NCI-H146 treated with DMSO at 0.1 percent for 48 hours (cell line): ENCODE measurements at regions not wholly inside any gene's neighbourhood (a gene's known extent, or its start where the extent isn't known, plus 50 kb on each side); places are given as distances from the start of the nearest gene placed in this dataset.

Experiments used
- DNase-seq: peaks from one replicate; lab custom pipeline; 2025; ENCODE audit not compliant: unreplicated experiment; lab: John Stamatoyannopoulos, UW

- no peak for DNase-seq
Observed at GRCh38 chr13:99027661-99028425, 50.0 kb upstream of the DOCK9 start.

- DNase-seq, result no peak
Observed at GRCh38 chr13:99028890-99029289, 51.0 kb upstream of the DOCK9 start.

- DNase-seq, result no peak
Observed at GRCh38 chr13:99029576-99029975, 51.7 kb upstream of the DOCK9 start.

- no peak for DNase-seq
Observed at GRCh38 chr13:99030326-99030725, 52.5 kb upstream of the DOCK9 start.

GRCh38 chr13:99031832-99032231 lies 54.0 kb upstream of the DOCK9 start:
- DNase-seq, result no peak

GRCh38 chr13:99033814-99034213 lies 56.0 kb upstream of the DOCK9 start:
- DNase-seq, result peak; percentile 51

GRCh38 chr13:99034333-99035085 lies 56.6 kb upstream of the DOCK9 start:
- DNase-seq, result no peak

- DNase-seq, result no peak
Observed at GRCh38 chr13:99035715-99036114, 57.9 kb upstream of the DOCK9 start.

GRCh38 chr13:99037756-99038155 lies 59.9 kb upstream of the DOCK9 start:
- DNase-seq, result no peak

- DNase-seq, result no peak
Observed at GRCh38 chr13:99039718-99040280, 61.9 kb upstream of the DOCK9 start.

GRCh38 chr13:99040536-99041131 lies 62.8 kb upstream of the DOCK9 start:
- DNase-seq, result peak; percentile 74

GRCh38 chr13:99041337-99041736 lies 63.5 kb upstream of the DOCK9 start:
- no peak for DNase-seq

GRCh38 chr13:99041788-99042187 lies 63.9 kb upstream of the DOCK9 start:
- no peak for DNase-seq

GRCh38 chr13:99042521-99043250 lies 64.8 kb upstream of the DOCK9 start:
- no peak for DNase-seq

GRCh38 chr13:99043831-99044231 lies 66.0 kb upstream of the DOCK9 start:
- DNase-seq, result no peak

GRCh38 chr13:99044764-99045163 lies 66.9 kb upstream of the DOCK9 start:
- no peak for DNase-seq

GRCh38 chr13:99045396-99045795 lies 67.5 kb upstream of the DOCK9 start:
- no peak for DNase-seq

- no peak for DNase-seq
Observed at GRCh38 chr13:99046851-99047250, 69.0 kb upstream of the DOCK9 start.

GRCh38 chr13:99050983-99051488 lies 73.2 kb upstream of the DOCK9 start:
- no peak for DNase-seq

- no peak for DNase-seq
Observed at GRCh38 chr13:99051768-99052455, 74.0 kb upstream of the DOCK9 start.
